GM12878 (cell line): ENCODE measurements at regions not wholly inside any gene's neighbourhood (a gene's known extent, or its start where the extent isn't known, plus 50 kb on each side); places are given as distances from the start of the nearest gene placed in this dataset.

ENCODE experiments used
- ATAC-seq: fragments of 200-7000 bp; cut with Tn5 transposase; 3 replicates; pipeline ENCODE4 v1.9.1; 2020; ENCODE audit warnings: mild to moderate bottlenecking, moderate library complexity
- BruUV-seq: library from RNA; stranded (reverse); fragments of 400-500 nt; replicated peaks from 2 replicates; lab custom pipeline; 2021; lab: Mats Ljungman, UMichigan
- CTCF ChIA-PET: fragments of 300-600 bp; sonication (Branson Sonifier 250); formaldehyde crosslinking; extraction: SDS; loops from one replicate; lab custom pipeline; 2021; ENCODE audit warnings: inconsistent platforms; lab: Yijun Ruan, JAX
- POLR2A ChIA-PET: fragments of 350-600 bp; formaldehyde crosslinking; extraction: SDS; loops from one replicate; lab custom pipeline; 2021; ENCODE audit warnings: inconsistent platforms; lab: Charles Lee
- RAD21 ChIA-PET: fragments of 300-600 bp; sonication (Branson Sonifier 250); formaldehyde crosslinking; loops from one replicate; lab custom pipeline; 2023; ENCODE audit warnings: antibody characterized with exemption; ENCODE audit not compliant: unreplicated experiment; lab: Charles Lee
- SMC1A ChIA-PET: fragments of 300-600 bp; sonication (Branson Sonifier 250); formaldehyde crosslinking; loops from one replicate; lab custom pipeline; 2023; ENCODE audit not compliant: unreplicated experiment, uncharacterized antibody; lab: Charles Lee
- DNase-seq: peaks from one replicate; pipeline ENCODE4 v3.0.0-alpha.2; 2011; ENCODE audit warnings: low read depth, low spot score
- FAIRE-seq: peaks from 3 replicates; lab custom pipeline; 2011; peaks lifted over from hg19 to GRCh38; lab: Jason Lieb, UNC
- H2AFZ ChIP-seq: 2 replicates; pipeline ENCODE4 v1.6.0; 2011; ENCODE audit warnings: low read depth, low read length, control low read depth; ENCODE audit not compliant: control insufficient read depth
- H3K27ac ChIP-seq: 2 replicates; pipeline ENCODE4 v1.5.1; 2011; ENCODE audit warnings: control low read depth; ENCODE audit not compliant: control insufficient read depth, insufficient read depth
- H3K27me3 ChIP-seq, 2 experiments: replicated peaks in 1 of 2; 2 replicates each; pipeline versions ENCODE4 v1.6.0 to v1.6.1; 2011; ENCODE audit warnings: low read length in 1 of 2; ENCODE audit not compliant: control insufficient read depth in 2 of 2, insufficient read depth in 2 of 2
- H3K36me3 ChIP-seq, 2 experiments: 2 replicates each; pipeline ENCODE4 v1.5.1; 2011; ENCODE audit warnings: low read length in 1 of 2; ENCODE audit not compliant: control insufficient read depth in 2 of 2, insufficient read depth in 2 of 2
- H3K4me1 ChIP-seq: 2 replicates; pipeline ENCODE4 v1.6.1; 2011; ENCODE audit warnings: mild to moderate bottlenecking, low read length, moderate library complexity, mixed read lengths; ENCODE audit not compliant: control insufficient read depth, insufficient read depth
- H3K4me2 ChIP-seq: 2 replicates; pipeline ENCODE4 v1.6.0; 2011; ENCODE audit warnings: control low read depth; ENCODE audit not compliant: control insufficient read depth, insufficient read depth
- H3K4me3 ChIP-seq: fragments of 200-600 bp; sonication (generic); 2 replicates; pipeline ENCODE4 v1.5.1; 2016
- H3K79me2 ChIP-seq: 2 replicates; pipeline ENCODE4 v1.6.0; 2011; ENCODE audit warnings: low read length; ENCODE audit not compliant: control insufficient read depth, insufficient read depth
- H3K9ac ChIP-seq: 2 replicates; pipeline ENCODE4 v1.8.0; 2011; ENCODE audit warnings: low read length, control low read depth, mixed read lengths; ENCODE audit not compliant: control insufficient read depth, insufficient read depth
- H3K9me3 ChIP-seq: replicated peaks from 3 replicates; pipeline ENCODE4 v1.5.1; 2011; ENCODE audit warnings: mild to moderate bottlenecking, low read length; ENCODE audit not compliant: control insufficient read depth, insufficient read depth
- H4K20me1 ChIP-seq: 2 replicates; pipeline ENCODE4 v1.6.0; 2011; ENCODE audit not compliant: control insufficient read depth, insufficient read depth
- MXI1 ChIP-seq: fragments of 150-350 bp; IDR thresholded peaks from 2 replicates; pipeline ENCODE4 v1.6.1; 2011; ENCODE audit warnings: low read depth, mild to moderate bottlenecking, inconsistent platforms, low read length, improper control_type of control experiment
- RELA ChIP-seq: fragments of 450-650 bp; IDR thresholded peaks from 2 replicates; pipeline ENCODE4 v1.8.0; 2014; ENCODE audit warnings: borderline replicate concordance; ENCODE audit not compliant: partially characterized antibody
- TCF12 ChIP-seq: IDR thresholded peaks from 2 replicates; pipeline ENCODE4 v1.6.1; 2011; ENCODE audit warnings: low read depth, mild to moderate bottlenecking, low read length
- ZNF384 ChIP-seq: IDR thresholded peaks from 2 replicates; pipeline ENCODE4 v1.6.1; 2012; ENCODE audit warnings: low read depth, mild to moderate bottlenecking, low read length, improper control_type of control experiment, borderline replicate concordance
- WGBS: methylation state at CpG from one replicate; pipeline ENCODE4 v1.1.6; 2016; ENCODE audit warnings: low lambda C conversion rate; ENCODE audit not compliant: insufficient replicate concordance, insufficient coverage; ENCODE audit errors: missing lambda C conversion rate; 5-methylcytosine and 5-hydroxymethylcytosine counted together
- in situ Hi-C: fragments of 300-500 bp; cut with MboI; formaldehyde crosslinking; loops from 9 replicates; pipeline ENCODE4 v1.14.3; 2018; ENCODE audit warnings: mixed read lengths
- intact Hi-C: fragments of 100-400 bp; cut with micrococcal nuclease; formaldehyde crosslinking; loops from one replicate; pipeline ENCODE4 v1.14.2; 2022; ENCODE audit not compliant: unreplicated experiment

GRCh38 chr5:162719720-162720119 is 652.1 kb downstream of the GABRG2 start:
- intact Hi-C loops: no loop called here
- Histone ChIP-seq H3K36me3 (no peaks in the 10 kb centered on the region), H3K4me1 (no peaks in the 10 kb centered on the region), H3K4me3 (no peak overlapping the region), H4K20me1 (no peaks in the 10 kb centered on the region)
- no TSS peak for BruUV-seq
- no peak for TF ChIP-seq ZNF384
- TF ChIP-seq RELA: no peak
- TF ChIP-seq, all 136 proteins: peak for 0
- no peaks in the 10 kb centered on the region for H3K27me3 ChIP-seq
- H3K79me2 ChIP-seq: no peaks in the 10 kb centered on the region
- no peak overlapping the region for H3K27ac ChIP-seq
- POLR2A ChIA-PET: no interaction called here
- SMC1A ChIA-PET: no interaction called here
- H3K9ac ChIP-seq: no peak overlapping the region
- CTCF ChIA-PET: no interaction called here
- RAD21 ChIA-PET: interaction anchor here (0.6 kb wide), 1 partner anchor 376 kb away, joined by 3 read pairs; no protein-coding TSS in a partner anchor
- H3K9me3 ChIP-seq: no peaks in the 10 kb centered on the region; the same call in 2 of the 3 replicates
- ATAC-seq (no peak), FAIRE-seq (no peak), DNase-seq (no peak)
- no peak overlapping the region for H3K4me2 ChIP-seq
- in situ Hi-C loops: no loop called here
- no peak overlapping the region for H2AFZ ChIP-seq

- H3K9ac ChIP-seq: no peak overlapping the region
- no peak overlapping the region for H2AFZ ChIP-seq
- ChIA-PET CTCF (no interaction called here), RAD21 (no interaction called here), SMC1A (no interaction called here), POLR2A (no interaction called here)
- H4K20me1 ChIP-seq: no peaks in the 10 kb centered on the region
- H3K36me3 ChIP-seq: no peaks in the 10 kb centered on the region
- no peak overlapping the region for H3K27ac ChIP-seq
- no TSS peak for BruUV-seq
- intact Hi-C loops (no loop called here), in situ Hi-C loops (no loop called here)
- FAIRE-seq (no peak), DNase-seq (no peak), ATAC-seq (no peak)
- H3K4me2 ChIP-seq: no peak overlapping the region
- TF ChIP-seq TCF12 (no peak), MXI1 (no peak)
- H3K27me3 ChIP-seq: no peaks in the 10 kb centered on the region
- H3K9me3 ChIP-seq: no peaks in the 10 kb centered on the region; the same call in 2 of the 3 replicates
- no peaks in the 10 kb centered on the region for H3K4me1 ChIP-seq
- H3K4me3 ChIP-seq: no peak overlapping the region
- H3K79me2 ChIP-seq: no peaks in the 10 kb centered on the region
- WGBS: 0% methylated on average over 1 of the region's 1 CpG
Observed at GRCh38 chr5:162721125-162721524, 653.6 kb downstream of the GABRG2 start.
